ENCODE measurements at regions not wholly inside any gene's neighbourhood (a gene's known extent, or its start where the extent isn't known, plus 50 kb on each side); places are given as distances from the start of the nearest gene placed in this dataset.

- H3K79me2 ChIP-seq (ENCODE audit: insufficient read depth, low read length) = no peaks in the 10 kb centered on the region
- H3K9ac ChIP-seq (ENCODE audit: insufficient read depth, low read depth, low read length) = no peak overlapping the region
- H2AFZ ChIP-seq (ENCODE audit: low read length) = no peak overlapping the region
- no peak for TF ChIP-seq KDM1A (CRISPR knock-in tag; IDR thresholded peaks at IDR 0.05)
- no peak for TF ChIP-seq REXO4 (CRISPR knock-in tag; IDR thresholded peaks at IDR 0.05; ENCODE audit: borderline replicate concordance)
- TF ChIP-seq NRL (CRISPR knock-in tag; IDR thresholded peaks at IDR 0.05; ENCODE audit: borderline replicate concordance) = no peak
- no peak for TF ChIP-seq PITX1 (CRISPR knock-in tag; IDR thresholded peaks at IDR 0.05)
- TF ChIP-seq ETS1 (CRISPR knock-in tag; IDR thresholded peaks at IDR 0.05) = no peak
- no peak for TF ChIP-seq SP4 (CRISPR knock-in tag; IDR thresholded peaks at IDR 0.05)
- no peak for TF ChIP-seq RERE (CRISPR knock-in tag; IDR thresholded peaks at IDR 0.05; ENCODE audit: low read depth)
- TF ChIP-seq MXI1 (IDR thresholded peaks at IDR 0.05; ENCODE audit: borderline replicate concordance, low read depth, low read length) = no peak
- TF ChIP-seq SIX4 (CRISPR knock-in tag; IDR thresholded peaks at IDR 0.05) = no peak
- TF ChIP-seq HMGA1 (CRISPR knock-in tag; conservative IDR thresholded peaks at IDR 0.05) = no peak
- no peak for TF ChIP-seq JDP2 (CRISPR knock-in tag; IDR thresholded peaks at IDR 0.05; ENCODE audit: borderline replicate concordance)
- no peak for TF ChIP-seq CREM (IDR thresholded peaks at IDR 0.05)
- TF ChIP-seq CREM (CRISPR knock-in tag; IDR thresholded peaks at IDR 0.05) = no peak
- TF ChIP-seq ZNF772 (CRISPR knock-in tag; IDR thresholded peaks at IDR 0.05) = no peak
- TF ChIP-seq ZNF264 (CRISPR knock-in tag; IDR thresholded peaks at IDR 0.05) = no peak
- no peak for TF ChIP-seq WIZ (CRISPR knock-in tag; IDR thresholded peaks at IDR 0.05)
- DNase-seq (ENCODE audit: low spot score) = no peak
- no peak overlapping the region for H3K27ac ChIP-seq (ENCODE audit: extremely low read length, insufficient read depth, low read length)
- no peak overlapping the region for H3K4me3 ChIP-seq (replicated peaks in 1 of 3; ENCODE audit: insufficient read depth in 1 of 3, low read depth in 2 of 3, low read length in 3 of 3)
- in situ Hi-C loops (cut with HindIII; ENCODE audit: extremely low pct_ligation_motif_present, low pct_unique_long_range_greater_than_20kb) = no loop called here
- H3K4me1 ChIP-seq (ENCODE audit: insufficient read depth, low read length) = no peaks in the 10 kb centered on the region
- BruUV-seq (replicated peaks) = no TSS peak
- 1% methylated on average over 2 of the region's 2 CpGs for WGBS (ENCODE audit: low lambda C conversion rate)
- no peak for ATAC-seq
- POLR2A ChIA-PET = no interaction called here
- no peak overlapping the region for H3K4me2 ChIP-seq (ENCODE audit: low read depth, low read length)
- intact Hi-C loops (cut with micrococcal nuclease; ENCODE audit: unreplicated experiment) = no loop called here
- H3K36me3 ChIP-seq (replicated peaks in 1 of 2; ENCODE audit: control insufficient read depth in 1 of 2, insufficient read depth in 2 of 2, low read length in 2 of 2) = no peaks in the 10 kb centered on the region
- peaks cover 78% of the 10 kb centered on the region for H3K9me3 ChIP-seq (ENCODE audit: low read length)
- no peak for FAIRE-seq
- CTCF ChIA-PET (ENCODE audit: low intra/inter-chr PET ratio, low total read pairs) = no interaction called here
- H4K20me1 ChIP-seq (ENCODE audit: insufficient read depth, low read length) = no peaks in the 10 kb centered on the region
- H3K27me3 ChIP-seq (ENCODE audit: control insufficient read depth in 1 of 2, insufficient read depth in 2 of 2, low read length in 2 of 2) = no peaks in the 10 kb centered on the region
These were observed 306.1 kb upstream of the DDI1 start for GRCh38 chr11:103730131-103730940.

Data from HepG2 (cell line).